Peyer's patch (tissue), 4 donors: ENCODE measurements at regions not wholly inside any gene's neighbourhood (a gene's known extent, or its start where the extent isn't known, plus 50 kb on each side); places are given as distances from the start of the nearest gene placed in this dataset.
A peak's percentile ranks its signal among the peaks of the same experiment; 100 is the strongest.

Experiments
- POLR2A ChIP-seq, 2 donors: fragments of 450-650 bp; IDR thresholded peaks; one replicate each; pipeline ENCODE4 v1.5.1; 2017; ENCODE audit warnings: antibody characterized with exemption in 2 of 2, mild to moderate bottlenecking in 2 of 2, moderate library complexity in 2 of 2
- TF ChIP-seq, protein P1 (sequence below), 6 experiments: fragments of 450-650 bp in 4 of 6; fragments of 200-600 bp in 2 of 6; sonication (generic) in 1 of 6; IDR thresholded peaks; one replicate each; pipeline ENCODE4 v1.5.1; 2017 to 2019; ENCODE audit warnings: antibody characterized with exemption in 6 of 6, mild to moderate bottlenecking in 3 of 6, moderate library complexity in 1 of 6

- no peak for TF ChIP-seq POLR2A (IDR thresholded peaks at IDR 0.05)
- TF ChIP-seq, protein P1, sequence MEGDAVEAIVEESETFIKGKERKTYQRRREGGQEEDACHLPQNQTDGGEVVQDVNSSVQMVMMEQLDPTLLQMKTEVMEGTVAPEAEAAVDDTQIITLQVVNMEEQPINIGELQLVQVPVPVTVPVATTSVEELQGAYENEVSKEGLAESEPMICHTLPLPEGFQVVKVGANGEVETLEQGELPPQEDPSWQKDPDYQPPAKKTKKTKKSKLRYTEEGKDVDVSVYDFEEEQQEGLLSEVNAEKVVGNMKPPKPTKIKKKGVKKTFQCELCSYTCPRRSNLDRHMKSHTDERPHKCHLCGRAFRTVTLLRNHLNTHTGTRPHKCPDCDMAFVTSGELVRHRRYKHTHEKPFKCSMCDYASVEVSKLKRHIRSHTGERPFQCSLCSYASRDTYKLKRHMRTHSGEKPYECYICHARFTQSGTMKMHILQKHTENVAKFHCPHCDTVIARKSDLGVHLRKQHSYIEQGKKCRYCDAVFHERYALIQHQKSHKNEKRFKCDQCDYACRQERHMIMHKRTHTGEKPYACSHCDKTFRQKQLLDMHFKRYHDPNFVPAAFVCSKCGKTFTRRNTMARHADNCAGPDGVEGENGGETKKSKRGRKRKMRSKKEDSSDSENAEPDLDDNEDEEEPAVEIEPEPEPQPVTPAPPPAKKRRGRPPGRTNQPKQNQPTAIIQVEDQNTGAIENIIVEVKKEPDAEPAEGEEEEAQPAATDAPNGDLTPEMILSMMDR (IDR thresholded peaks at IDR 0.05), result peak in 5 of 6 experiments; percentile 33 to 48 (median 39)
Measured at GRCh38 chr18:27685807-27686412, 491.0 kb downstream of the CDH2 start.
